Esophagus squamous epithelium (tissue), 5 donors: ENCODE measurements at regions not wholly inside any gene's neighbourhood (a gene's known extent, or its start where the extent isn't known, plus 50 kb on each side); places are given as distances from the start of the nearest gene placed in this dataset.

Experiments
- DNase-seq: peaks from one replicate; lab custom pipeline; 2025; lab: John Stamatoyannopoulos, UW
- H3K27ac ChIP-seq, 4 donors: fragments of 200-600 bp; sonication (generic); one replicate each; pipeline ENCODE4 v1.5.1; 2016 to 2019; ENCODE audit warnings: mild to moderate bottlenecking in 1 of 4
- H3K27me3 ChIP-seq, 4 donors: fragments of 200-600 bp; sonication (generic); 1 replicate in 3 of 4; 2 replicates in 1 of 4; pipeline versions ENCODE4 v1.5.1 to v1.6.0; 2017 to 2021; ENCODE audit warnings: antibody characterized with exemption in 1 of 4
- H3K36me3 ChIP-seq, 3 donors: fragments of 200-600 bp; sonication (generic); one replicate each; pipeline ENCODE4 v1.5.1; 2016 to 2019
- H3K4me1 ChIP-seq, 3 donors: fragments of 200-600 bp; sonication (generic); one replicate each; pipeline ENCODE4 v1.5.1; 2017 to 2019
- H3K4me3 ChIP-seq, 4 donors: fragments of 200-600 bp; sonication (generic); 1 replicate in 3 of 4; 2 replicates in 1 of 4; pipeline ENCODE4 v1.5.1; 2016 to 2019; ENCODE audit warnings: mild to moderate bottlenecking in 2 of 4, moderate library complexity in 1 of 4
- H3K9me3 ChIP-seq, 3 donors: fragments of 200-600 bp; sonication (generic); one replicate each; pipeline ENCODE4 v1.5.1; 2016 to 2019
- CTCF ChIP-seq, 6 experiments: fragments of 450-650 bp in 4 of 6; fragments of 200-600 bp in 2 of 6; sonication (generic) in 2 of 6; IDR thresholded peaks; one replicate each; pipeline ENCODE4 v1.5.1; 2016 to 2019; ENCODE audit warnings: antibody characterized with exemption in 6 of 6, mild to moderate bottlenecking in 4 of 6, moderate library complexity in 4 of 6
- POLR2A ChIP-seq, 4 donors: fragments of 450-650 bp; IDR thresholded peaks; one replicate each; pipeline ENCODE4 v1.6.1; 2017; ENCODE audit warnings: antibody characterized with exemption in 4 of 4, mild to moderate bottlenecking in 4 of 4, moderate library complexity in 3 of 4
- WGBS, 2 donors: methylation state at CpG; one replicate each; pipeline ENCODE4 v1.1.5; 2018; 5-methylcytosine and 5-hydroxymethylcytosine counted together
- intact Hi-C: fragments of 100-400 bp; cut with DNase I; formaldehyde crosslinking; loops from one replicate; pipeline ENCODE4 v1.15.0; 2022
- donor health status: DM: yes; HTN: yes; CAD: no.

GRCh38 chr7:42345478-42346299 is 108.7 kb upstream of the GLI3 start:
- H3K4me3 ChIP-seq: no peak overlapping the region
- TF ChIP-seq CTCF (IDR thresholded peaks at IDR 0.05) (no peak), POLR2A (IDR thresholded peaks at IDR 0.05) (no peak)
- H3K27me3 ChIP-seq: no peaks in the 10 kb centered on the region
- intact Hi-C loops: no loop called here
- no peak for DNase-seq
- H3K9me3 ChIP-seq: no peaks in the 10 kb centered on the region
- 42 to 58% methylated on average over 1 of the region's 1 CpG for WGBS, 2 donors
- peaks cover 0 to 15% (median 0%) of the 10 kb centered on the region in 3 donors for H3K4me1 ChIP-seq
- H3K36me3 ChIP-seq: no peaks in the 10 kb centered on the region
- no peak overlapping the region for H3K27ac ChIP-seq

- WGBS, 2 donors: 61 to 73% methylated on average over 2 to 3 of the region's 3 CpGs
- Histone ChIP-seq H3K9me3 (no peaks in the 10 kb centered on the region), H3K27me3 (no peaks in the 10 kb centered on the region), H3K27ac (no peak overlapping the region), H3K4me1 (peaks cover 0 to 15% (median 0%) of the 10 kb centered on the region in 3 donors), H3K4me3 (no peak overlapping the region), H3K36me3 (no peaks in the 10 kb centered on the region)
- intact Hi-C loops: no loop called here
- no peak for DNase-seq
- no peak for TF ChIP-seq POLR2A (IDR thresholded peaks at IDR 0.05)
- TF ChIP-seq CTCF (IDR thresholded peaks at IDR 0.05): no peak
Observed at GRCh38 chr7:42344198-42344755, 107.3 kb upstream of the GLI3 start.

- intact Hi-C loops: no loop called here
- WGBS, 2 donors: 62 to 77% methylated on average over 3 of the region's 3 CpGs
- H3K36me3 ChIP-seq: no peaks in the 10 kb centered on the region
Observed at GRCh38 chr7:42342381-42342780, 105.4 kb upstream of the GLI3 start.

GRCh38 chr7:42340436-42340835 is 103.4 kb upstream of the GLI3 start:
- no peak for TF ChIP-seq CTCF (IDR thresholded peaks at IDR 0.05)
- TF ChIP-seq POLR2A (IDR thresholded peaks at IDR 0.05): no peak
- Histone ChIP-seq H3K27me3 (no peaks in the 10 kb centered on the region), H3K27ac (no peak overlapping the region), H3K4me3 (no peak overlapping the region), H3K9me3 (no peaks in the 10 kb centered on the region), H3K4me1 (peaks cover 0 to 7% (median 0%) of the 10 kb centered on the region in 3 donors), H3K36me3 (no peaks in the 10 kb centered on the region)
- DNase-seq: no peak
- intact Hi-C loops: no loop called here
- 78 to 91% methylated on average over 5 of the region's 5 CpGs for WGBS, 2 donors

More at GRCh38 chr7:42342381-42342780, 105.4 kb upstream of the GLI3 start:
- Histone ChIP-seq H3K4me3 (no peak overlapping the region), H3K27me3 (no peaks in the 10 kb centered on the region), H3K27ac (no peak overlapping the region), H3K4me1 (peaks cover 0 to 9% (median 0%) of the 10 kb centered on the region in 3 donors), H3K9me3 (no peaks in the 10 kb centered on the region)
- TF ChIP-seq POLR2A (IDR thresholded peaks at IDR 0.05): no peak
- no peak for TF ChIP-seq CTCF (IDR thresholded peaks at IDR 0.05)
- DNase-seq: no peak

GRCh38 chr7:42338916-42339540 is 102.0 kb upstream of the GLI3 start:
- WGBS, 2 donors: 65 to 77% methylated on average over 4 of the region's 4 CpGs
- intact Hi-C loops: no loop called here
- no peak overlapping the region for H3K27ac ChIP-seq

More at GRCh38 chr7:42338916-42339540, 102.0 kb upstream of the GLI3 start:
- Histone ChIP-seq H3K4me1 (peaks cover 0 to 7% (median 0%) of the 10 kb centered on the region in 3 donors), H3K27me3 (no peaks in the 10 kb centered on the region), H3K36me3 (no peaks in the 10 kb centered on the region), H3K9me3 (no peaks in the 10 kb centered on the region), H3K4me3 (no peak overlapping the region)
- no peak for DNase-seq
- TF ChIP-seq POLR2A (IDR thresholded peaks at IDR 0.05) (no peak), CTCF (IDR thresholded peaks at IDR 0.05) (no peak)
